Astrocyte of the cerebellum (primary cell): ENCODE measurements at regions not wholly inside any gene's neighbourhood (a gene's known extent, or its start where the extent isn't known, plus 50 kb on each side); places are given as distances from the start of the nearest gene placed in this dataset.

Source experiments
- DNase-seq: peaks from one replicate; pipeline ENCODE4 v3.0.0-alpha.2; 2011; ENCODE audit warnings: low read depth
- H3K4me3 ChIP-seq: 2 replicates; pipeline ENCODE4 v1.5.1; 2011; ENCODE audit warnings: mild to moderate bottlenecking, low read depth, low read length, moderate library complexity
- in situ Hi-C: cut with HindIII; loops from 2 replicates; pipeline ENCODE4 v1.10.0; 2017; ENCODE audit warnings: low sequenced_read_pairs
- TF ChIP-seq, protein P1 (sequence below): IDR thresholded peaks from 2 replicates; pipeline ENCODE4 v1.5.1; 2012; ENCODE audit warnings: low read length, low read depth, moderate library complexity, mild to moderate bottlenecking; ENCODE audit errors: missing control alignments

GRCh38 chr3:148528024-148528423 is 169.7 kb upstream of the AGTR1 start:
- H3K4me3 ChIP-seq, result no peak overlapping the region
- TF ChIP-seq, protein P1, sequence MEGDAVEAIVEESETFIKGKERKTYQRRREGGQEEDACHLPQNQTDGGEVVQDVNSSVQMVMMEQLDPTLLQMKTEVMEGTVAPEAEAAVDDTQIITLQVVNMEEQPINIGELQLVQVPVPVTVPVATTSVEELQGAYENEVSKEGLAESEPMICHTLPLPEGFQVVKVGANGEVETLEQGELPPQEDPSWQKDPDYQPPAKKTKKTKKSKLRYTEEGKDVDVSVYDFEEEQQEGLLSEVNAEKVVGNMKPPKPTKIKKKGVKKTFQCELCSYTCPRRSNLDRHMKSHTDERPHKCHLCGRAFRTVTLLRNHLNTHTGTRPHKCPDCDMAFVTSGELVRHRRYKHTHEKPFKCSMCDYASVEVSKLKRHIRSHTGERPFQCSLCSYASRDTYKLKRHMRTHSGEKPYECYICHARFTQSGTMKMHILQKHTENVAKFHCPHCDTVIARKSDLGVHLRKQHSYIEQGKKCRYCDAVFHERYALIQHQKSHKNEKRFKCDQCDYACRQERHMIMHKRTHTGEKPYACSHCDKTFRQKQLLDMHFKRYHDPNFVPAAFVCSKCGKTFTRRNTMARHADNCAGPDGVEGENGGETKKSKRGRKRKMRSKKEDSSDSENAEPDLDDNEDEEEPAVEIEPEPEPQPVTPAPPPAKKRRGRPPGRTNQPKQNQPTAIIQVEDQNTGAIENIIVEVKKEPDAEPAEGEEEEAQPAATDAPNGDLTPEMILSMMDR, result no peak
- in situ Hi-C loops, result no loop called here
- no peak for DNase-seq

- in situ Hi-C loops, result no loop called here
- H3K4me3 ChIP-seq, result no peak overlapping the region
- TF ChIP-seq, protein P1, result no peak
- no peak for DNase-seq
These were observed 165.9 kb upstream of the AGTR1 start for GRCh38 chr3:148531836-148532235.

DNA sequence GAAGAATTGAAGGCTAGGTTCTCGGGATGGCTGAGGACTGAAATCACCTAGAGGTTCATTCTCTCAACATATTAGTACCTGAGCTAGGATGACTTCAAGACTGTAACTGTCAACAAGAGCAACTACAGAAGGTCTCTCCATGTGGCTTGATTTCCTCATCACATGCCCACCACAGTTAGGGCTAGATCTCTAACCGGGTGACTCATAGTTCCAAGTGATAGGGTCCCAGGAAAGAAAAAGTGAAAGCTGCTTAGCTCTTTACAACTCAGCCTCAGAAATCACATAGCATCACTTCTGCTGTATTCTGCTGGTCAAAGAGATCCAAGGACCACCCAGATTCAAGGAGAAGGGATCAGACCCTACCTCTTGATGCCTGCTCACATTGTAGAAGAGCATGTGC is 165.4 kb upstream of the AGTR1 start:
- TF ChIP-seq, protein P1, result no peak
- no peak overlapping the region for H3K4me3 ChIP-seq
- in situ Hi-C loops, result no loop called here
- no peak for DNase-seq

GRCh38 chr3:148532774-148533173 is 164.9 kb upstream of the AGTR1 start:
- no peak overlapping the region for H3K4me3 ChIP-seq
- TF ChIP-seq, protein P1, result no peak
- no peak for DNase-seq
- in situ Hi-C loops, result no loop called here

GRCh38 chr3:148534089-148534988 is 163.4 kb upstream of the AGTR1 start:
- TF ChIP-seq, protein P1, result no peak
- in situ Hi-C loops, result no loop called here
- no peak overlapping the region for H3K4me3 ChIP-seq
- DNase-seq, result no peak

DNA sequence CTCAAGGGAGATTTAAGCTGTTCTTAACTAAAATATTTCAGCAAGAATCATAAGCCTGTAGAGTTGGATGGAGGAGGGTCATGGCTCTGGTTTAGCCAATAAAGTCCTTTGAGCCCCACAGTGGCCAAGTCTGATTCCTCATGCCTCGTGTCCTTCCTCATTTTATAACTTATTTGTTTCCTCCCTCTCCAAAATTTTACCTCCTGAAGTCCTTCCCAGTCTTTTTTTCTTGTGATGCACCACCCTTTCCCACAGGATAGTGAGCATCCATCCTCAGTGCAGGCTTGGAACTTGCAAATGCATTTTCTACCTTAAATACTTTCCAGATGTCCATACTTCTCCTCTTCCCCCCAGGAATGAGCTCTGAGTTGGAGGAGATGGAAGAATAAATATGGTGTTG is 162.7 kb upstream of the AGTR1 start:
- TF ChIP-seq, protein P1, result no peak

More for the DNA sequence above, 162.7 kb upstream of the AGTR1 start:
- in situ Hi-C loops, result no loop called here
- no peak for DNase-seq
- no peak overlapping the region for H3K4me3 ChIP-seq
